ENCODE measurements at regions not wholly inside any gene's neighbourhood (a gene's known extent, or its start where the extent isn't known, plus 50 kb on each side); places are given as distances from the start of the nearest gene placed in this dataset.

- no peaks in the 10 kb centered on the region for H3K36me3 ChIP-seq (ENCODE audit: control insufficient read depth, insufficient read depth, low read length)
- H3K9me3 ChIP-seq (ENCODE audit: control insufficient read depth, low read length), result no peaks in the 10 kb centered on the region
- H3K27ac ChIP-seq (ENCODE audit: low read depth, low read length, severe bottlenecking), result no peak overlapping the region
- 100% methylated on average over 1 of the region's 2 CpGs for WGBS, 2 experiments (ENCODE audit: insufficient coverage in 2 of 2)
- H3K4me3 ChIP-seq (ENCODE audit: extremely low read depth, insufficient read depth, low read length, poor library complexity, severe bottlenecking), result no peak overlapping the region
- H3K4me1 ChIP-seq (ENCODE audit: control insufficient read depth, insufficient read depth, low read length, poor library complexity, severe bottlenecking), result no peaks in the 10 kb centered on the region
Measured at GRCh38 chr14:29102996-29103395, 336.4 kb downstream of the FOXG1 start.

DNA sequence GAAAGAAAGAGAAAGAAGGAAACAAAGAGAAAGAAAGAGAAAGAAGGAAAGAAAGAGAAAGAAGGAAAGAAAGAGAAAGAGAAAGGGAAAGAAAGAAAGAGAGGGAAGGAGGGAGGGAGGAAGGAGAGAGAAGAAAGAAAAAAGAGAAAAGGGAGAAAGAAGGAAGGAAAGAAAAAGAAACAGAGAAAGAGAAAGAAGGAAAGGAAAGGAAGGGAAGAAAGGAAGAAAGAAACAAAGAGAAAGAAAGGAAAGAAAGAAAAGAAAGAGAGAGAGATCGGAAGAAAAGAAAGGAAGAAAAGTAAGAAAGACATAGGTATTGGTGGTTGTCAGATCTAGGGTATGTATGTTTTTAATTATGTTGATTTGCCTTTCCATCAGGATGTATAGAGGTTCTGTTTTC, 342.3 kb downstream of the FOXG1 start:
- 91 to 100% methylated on average over 1 of the region's 1 CpG for WGBS, 2 experiments (ENCODE audit: insufficient coverage in 2 of 2)
- Histone ChIP-seq H3K36me3 (ENCODE audit: control insufficient read depth, insufficient read depth, low read length) (no peaks in the 10 kb centered on the region), H3K4me1 (ENCODE audit: control insufficient read depth, insufficient read depth, low read length, poor library complexity, severe bottlenecking) (no peaks in the 10 kb centered on the region), H3K27ac (ENCODE audit: low read depth, low read length, severe bottlenecking) (no peak overlapping the region), H3K9me3 (ENCODE audit: control insufficient read depth, low read length) (no peaks in the 10 kb centered on the region), H3K4me3 (ENCODE audit: extremely low read depth, insufficient read depth, low read length, poor library complexity, severe bottlenecking) (no peak overlapping the region)

GRCh38 chr14:29109589-29109988, 343.0 kb downstream of the FOXG1 start:
- Histone ChIP-seq H3K4me3 (ENCODE audit: extremely low read depth, insufficient read depth, low read length, poor library complexity, severe bottlenecking) (no peak overlapping the region), H3K9me3 (ENCODE audit: control insufficient read depth, low read length) (no peaks in the 10 kb centered on the region), H3K36me3 (ENCODE audit: control insufficient read depth, insufficient read depth, low read length) (no peaks in the 10 kb centered on the region), H3K4me1 (ENCODE audit: control insufficient read depth, insufficient read depth, low read length, poor library complexity, severe bottlenecking) (no peaks in the 10 kb centered on the region), H3K27ac (ENCODE audit: low read depth, low read length, severe bottlenecking) (no peak overlapping the region)
- no CpG with 5 or more reads among the region's 1 CpG for WGBS, 2 experiments (ENCODE audit: insufficient coverage in 2 of 2)

DNA sequence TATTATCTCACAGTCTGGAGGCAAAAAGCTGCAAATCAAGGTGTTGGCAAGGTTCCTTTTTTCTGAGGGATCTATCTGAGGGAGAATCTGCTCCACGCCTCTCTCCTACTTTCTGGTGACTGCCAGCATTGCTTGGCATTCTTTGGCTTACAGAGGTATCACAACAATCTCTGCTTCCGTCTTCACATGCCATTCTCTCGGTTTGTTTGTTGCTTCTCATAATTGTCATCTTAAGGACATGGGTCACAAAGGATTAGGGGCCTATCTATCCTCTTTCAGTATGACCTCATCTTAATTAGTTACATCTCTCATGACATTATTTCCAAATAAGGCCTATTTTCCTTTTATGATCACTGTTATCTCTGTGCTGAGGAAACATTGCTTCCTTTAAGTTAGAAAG, 345.0 kb downstream of the FOXG1 start:
- H3K4me3 ChIP-seq (ENCODE audit: extremely low read depth, insufficient read depth, low read length, poor library complexity, severe bottlenecking), result no peak overlapping the region
- 77 to 95% methylated on average over 3 of the region's 3 CpGs for WGBS, 2 experiments (ENCODE audit: insufficient coverage in 2 of 2)

GRCh38 chr14:29123017-29123416, 356.4 kb downstream of the FOXG1 start:
- H3K4me1 ChIP-seq (ENCODE audit: control insufficient read depth, insufficient read depth, low read length, poor library complexity, severe bottlenecking), result no peaks in the 10 kb centered on the region
- no peaks in the 10 kb centered on the region for H3K9me3 ChIP-seq (ENCODE audit: control insufficient read depth, low read length)
- WGBS, 2 experiments (ENCODE audit: insufficient coverage in 2 of 2), result no CpG with 5 or more reads among the region's 1 CpG
- no peak overlapping the region for H3K4me3 ChIP-seq (ENCODE audit: extremely low read depth, insufficient read depth, low read length, poor library complexity, severe bottlenecking)
- H3K27ac ChIP-seq (ENCODE audit: low read depth, low read length, severe bottlenecking), result no peak overlapping the region
- H3K36me3 ChIP-seq (ENCODE audit: control insufficient read depth, insufficient read depth, low read length), result no peaks in the 10 kb centered on the region

More for the DNA sequence above, 345.0 kb downstream of the FOXG1 start:
- Histone ChIP-seq H3K27ac (ENCODE audit: low read depth, low read length, severe bottlenecking) (no peak overlapping the region), H3K4me1 (ENCODE audit: control insufficient read depth, insufficient read depth, low read length, poor library complexity, severe bottlenecking) (no peaks in the 10 kb centered on the region), H3K9me3 (ENCODE audit: control insufficient read depth, low read length) (no peaks in the 10 kb centered on the region), H3K36me3 (ENCODE audit: control insufficient read depth, insufficient read depth, low read length) (no peaks in the 10 kb centered on the region)

GRCh38 chr14:29126361-29126760, 359.8 kb downstream of the FOXG1 start:
- 76 to 93% methylated on average over 2 to 3 of the region's 4 CpGs for WGBS, 2 experiments (ENCODE audit: insufficient coverage in 2 of 2)
- H3K4me3 ChIP-seq (ENCODE audit: extremely low read depth, insufficient read depth, low read length, poor library complexity, severe bottlenecking), result no peak overlapping the region
- H3K27ac ChIP-seq (ENCODE audit: low read depth, low read length, severe bottlenecking), result no peak overlapping the region
- H3K9me3 ChIP-seq (ENCODE audit: control insufficient read depth, low read length), result no peaks in the 10 kb centered on the region
- H3K36me3 ChIP-seq (ENCODE audit: control insufficient read depth, insufficient read depth, low read length), result no peaks in the 10 kb centered on the region
- no peaks in the 10 kb centered on the region for H3K4me1 ChIP-seq (ENCODE audit: control insufficient read depth, insufficient read depth, low read length, poor library complexity, severe bottlenecking)

DNA sequence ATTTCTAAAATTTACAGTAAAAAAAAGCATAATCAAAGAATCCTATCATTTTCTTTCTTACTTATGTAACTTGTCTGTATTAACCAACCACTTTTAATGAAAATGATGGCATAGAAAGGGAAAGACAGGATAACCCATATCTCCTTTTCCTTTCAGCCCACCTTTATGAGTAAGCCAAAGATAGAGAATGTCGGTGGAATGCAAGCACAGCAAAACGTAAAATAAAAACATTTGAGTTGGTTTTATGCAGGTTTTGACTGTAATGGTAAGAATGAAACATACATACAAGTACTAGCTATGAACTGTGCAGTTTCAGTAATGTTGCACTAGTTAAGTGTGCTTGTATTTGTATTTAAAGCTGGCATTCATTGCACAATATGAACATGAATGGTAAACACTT, 360.3 kb downstream of the FOXG1 start:
- Histone ChIP-seq H3K9me3 (ENCODE audit: control insufficient read depth, low read length) (no peaks in the 10 kb centered on the region), H3K27ac (ENCODE audit: low read depth, low read length, severe bottlenecking) (no peak overlapping the region), H3K4me1 (ENCODE audit: control insufficient read depth, insufficient read depth, low read length, poor library complexity, severe bottlenecking) (no peaks in the 10 kb centered on the region), H3K36me3 (ENCODE audit: control insufficient read depth, insufficient read depth, low read length) (no peaks in the 10 kb centered on the region), H3K4me3 (ENCODE audit: extremely low read depth, insufficient read depth, low read length, poor library complexity, severe bottlenecking) (no peak overlapping the region)
- 100% methylated on average over 1 of the region's 2 CpGs; no CpG with 5 or more reads in 1 of the 2 experiments for WGBS, 2 experiments (ENCODE audit: insufficient coverage in 2 of 2)

GRCh38 chr14:29140016-29140415, 373.4 kb downstream of the FOXG1 start:
- no peak overlapping the region for H3K4me3 ChIP-seq (ENCODE audit: extremely low read depth, insufficient read depth, low read length, poor library complexity, severe bottlenecking)
- H3K27ac ChIP-seq (ENCODE audit: low read depth, low read length, severe bottlenecking), result no peak overlapping the region
- H3K36me3 ChIP-seq (ENCODE audit: control insufficient read depth, insufficient read depth, low read length), result no peaks in the 10 kb centered on the region
- no peaks in the 10 kb centered on the region for H3K4me1 ChIP-seq (ENCODE audit: control insufficient read depth, insufficient read depth, low read length, poor library complexity, severe bottlenecking)
- WGBS, 2 experiments (ENCODE audit: insufficient coverage in 2 of 2), result 82 to 88% methylated on average over 3 of the region's 3 CpGs
- H3K9me3 ChIP-seq (ENCODE audit: control insufficient read depth, low read length), result no peaks in the 10 kb centered on the region

- Histone ChIP-seq H3K36me3 (ENCODE audit: control insufficient read depth, insufficient read depth, low read length) (no peaks in the 10 kb centered on the region), H3K4me1 (ENCODE audit: control insufficient read depth, insufficient read depth, low read length, poor library complexity, severe bottlenecking) (no peaks in the 10 kb centered on the region), H3K9me3 (ENCODE audit: control insufficient read depth, low read length) (no peaks in the 10 kb centered on the region), H3K27ac (ENCODE audit: low read depth, low read length, severe bottlenecking) (no peak overlapping the region), H3K4me3 (ENCODE audit: extremely low read depth, insufficient read depth, low read length, poor library complexity, severe bottlenecking) (no peak overlapping the region)
- 67 to 71% methylated on average over 1 of the region's 2 CpGs for WGBS, 2 experiments (ENCODE audit: insufficient coverage in 2 of 2)
Measured at GRCh38 chr14:29144621-29145020, 378.0 kb downstream of the FOXG1 start.

GRCh38 chr14:29148221-29148620, 381.6 kb downstream of the FOXG1 start:
- Histone ChIP-seq H3K27ac (ENCODE audit: low read depth, low read length, severe bottlenecking) (no peak overlapping the region), H3K4me1 (ENCODE audit: control insufficient read depth, insufficient read depth, low read length, poor library complexity, severe bottlenecking) (no peaks in the 10 kb centered on the region), H3K9me3 (ENCODE audit: control insufficient read depth, low read length) (peaks cover 4% of the 10 kb centered on the region), H3K4me3 (ENCODE audit: extremely low read depth, insufficient read depth, low read length, poor library complexity, severe bottlenecking) (no peak overlapping the region), H3K36me3 (ENCODE audit: control insufficient read depth, insufficient read depth, low read length) (no peaks in the 10 kb centered on the region)
- WGBS, 2 experiments (ENCODE audit: insufficient coverage in 2 of 2), result no CpG with 5 or more reads among the region's 2 CpGs

GRCh38 chr14:29149798-29150197, 383.2 kb downstream of the FOXG1 start:
- Histone ChIP-seq H3K27ac (ENCODE audit: low read depth, low read length, severe bottlenecking) (no peak overlapping the region), H3K9me3 (ENCODE audit: control insufficient read depth, low read length) (peaks cover 4% of the 10 kb centered on the region), H3K4me1 (ENCODE audit: control insufficient read depth, insufficient read depth, low read length, poor library complexity, severe bottlenecking) (no peaks in the 10 kb centered on the region), H3K36me3 (ENCODE audit: control insufficient read depth, insufficient read depth, low read length) (no peaks in the 10 kb centered on the region), H3K4me3 (ENCODE audit: extremely low read depth, insufficient read depth, low read length, poor library complexity, severe bottlenecking) (no peak overlapping the region)

DNA sequence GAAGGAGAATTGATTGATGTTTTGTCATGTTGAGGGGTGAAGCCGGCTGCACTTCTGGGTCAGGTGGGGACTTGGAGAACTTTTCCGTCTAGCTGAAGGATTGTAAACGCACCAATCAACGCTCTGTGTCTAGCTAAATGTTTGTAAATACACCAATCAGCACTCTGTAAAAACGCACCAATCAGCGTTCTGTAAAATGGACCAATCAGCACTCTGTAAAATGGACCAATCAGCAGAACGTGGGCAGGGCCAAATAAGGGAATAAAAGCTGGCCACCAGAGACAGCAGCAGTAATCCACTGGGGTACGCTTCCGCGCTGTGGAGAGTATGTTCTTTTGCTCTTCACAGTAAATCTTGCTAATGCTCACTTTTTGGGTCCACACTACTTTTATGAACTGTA, 384.1 kb downstream of the FOXG1 start:
- Histone ChIP-seq H3K36me3 (ENCODE audit: control insufficient read depth, insufficient read depth, low read length) (no peaks in the 10 kb centered on the region), H3K4me1 (ENCODE audit: control insufficient read depth, insufficient read depth, low read length, poor library complexity, severe bottlenecking) (no peaks in the 10 kb centered on the region), H3K4me3 (ENCODE audit: extremely low read depth, insufficient read depth, low read length, poor library complexity, severe bottlenecking) (no peak overlapping the region), H3K27ac (ENCODE audit: low read depth, low read length, severe bottlenecking) (no peak overlapping the region), H3K9me3 (ENCODE audit: control insufficient read depth, low read length) (peaks cover 4% of the 10 kb centered on the region)
- WGBS, 2 experiments (ENCODE audit: insufficient coverage in 2 of 2), result 87 to 89% methylated on average over 6 to 7 of the region's 10 CpGs

All from mesodermal cell (in vitro differentiated cells).